ENCODE measurements at regions not wholly inside any gene's neighbourhood (a gene's known extent, or its start where the extent isn't known, plus 50 kb on each side); places are given as distances from the start of the nearest gene placed in this dataset.

- Histone ChIP-seq H4K91ac (ENCODE audit: insufficient read depth, low read depth, low read length) (no peak overlapping the region), H2BK5ac (ENCODE audit: low read depth, low read length, poor library complexity, severe bottlenecking) (no peak overlapping the region), H3K4ac (ENCODE audit: low read depth, low read length) (no peak overlapping the region), H2BK20ac (ENCODE audit: low read depth, low read length) (no peak overlapping the region), H3K56ac (ENCODE audit: extremely low read depth, insufficient read depth, low read length) (no peak overlapping the region), H3K14ac (replicated peaks; ENCODE audit: low read depth, low read length) (no peak overlapping the region), H3K36me3 (ENCODE audit: control insufficient read depth, insufficient read depth, low read length) (no peaks in the 10 kb centered on the region), H4K20me1 (ENCODE audit: insufficient read depth, low read length) (no peaks in the 10 kb centered on the region), H3K23ac (ENCODE audit: low read depth, low read length) (no peak overlapping the region), H2AK9ac (replicated peaks; ENCODE audit: low read depth, low read length, poor library complexity) (no peak overlapping the region), H3K4me3 (ENCODE audit: insufficient read depth, low read depth, low read length) (no peak overlapping the region), H3K27ac (ENCODE audit: insufficient read depth, low read length) (no peak overlapping the region), H3K79me1 (ENCODE audit: low read depth in 1 of 2, low read length in 2 of 2) (no peaks in the 10 kb centered on the region), H3K9me1 (ENCODE audit: insufficient read depth, low read length) (no peaks in the 10 kb centered on the region), H3K4me2 (ENCODE audit: low read depth, low read length) (no peak overlapping the region), H2BK15ac (ENCODE audit: low read depth, low read length) (no peak overlapping the region), H2BK120ac (ENCODE audit: low read depth, low read length) (no peak overlapping the region), H3K9me3 (ENCODE audit: control insufficient read depth, insufficient read depth, low read length) (no peaks in the 10 kb centered on the region; the same call in 1 of the 2 replicates), H3K9ac (ENCODE audit: low read depth, low read length) (no peak overlapping the region), H3K4me1 (ENCODE audit: control insufficient read depth, insufficient read depth, low read length) (no peaks in the 10 kb centered on the region), H2AK5ac (ENCODE audit: low read depth, low read length) (no peak overlapping the region), H3K27me3 (ENCODE audit: control insufficient read depth, insufficient read depth, low read length) (no peaks in the 10 kb centered on the region), H2AFZ (replicated peaks; ENCODE audit: low read length, poor library complexity) (no peak overlapping the region), H3K18ac (ENCODE audit: low read depth, low read length) (no peak overlapping the region), H4K5ac (ENCODE audit: low read depth, low read length) (no peak overlapping the region), H4K8ac (ENCODE audit: low read depth in 2 of 2, low read length in 2 of 2) (no peak overlapping the region)
- TF ChIP-seq FOS (IDR thresholded peaks at IDR 0.05; ENCODE audit: low read depth, low read length) (no peak), MAZ (IDR thresholded peaks at IDR 0.05; ENCODE audit: borderline replicate concordance, low read depth, low read length) (no peak), MXI1 (IDR thresholded peaks at IDR 0.05; ENCODE audit: borderline replicate concordance, low read depth, low read length) (no peak), RCOR1 (IDR thresholded peaks at IDR 0.05; ENCODE audit: insufficient replicate concordance, low read length) (no peak), CTCF (conservative IDR thresholded peaks at IDR 0.05; ENCODE audit: low read depth, low read length) (no peak), CHD1 (IDR thresholded peaks at IDR 0.05; ENCODE audit: low read depth, low read length) (no peak), RAD21 (IDR thresholded peaks at IDR 0.05; ENCODE audit: low read length) (no peak)
- TF ChIP-seq, protein P1, sequence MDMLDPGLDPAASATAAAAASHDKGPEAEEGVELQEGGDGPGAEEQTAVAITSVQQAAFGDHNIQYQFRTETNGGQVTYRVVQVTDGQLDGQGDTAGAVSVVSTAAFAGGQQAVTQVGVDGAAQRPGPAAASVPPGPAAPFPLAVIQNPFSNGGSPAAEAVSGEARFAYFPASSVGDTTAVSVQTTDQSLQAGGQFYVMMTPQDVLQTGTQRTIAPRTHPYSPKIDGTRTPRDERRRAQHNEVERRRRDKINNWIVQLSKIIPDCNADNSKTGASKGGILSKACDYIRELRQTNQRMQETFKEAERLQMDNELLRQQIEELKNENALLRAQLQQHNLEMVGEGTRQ (IDR thresholded peaks at IDR 0.05; ENCODE audit: low read depth, low read length): no peak
- BruUV-seq (replicated peaks): no TSS peak
- dilution Hi-C loops (cut with HindIII; ENCODE audit: low sequenced_read_pairs, unreplicated experiment): no loop called here
- ChIA-PET POLR2A (ENCODE audit: unreplicated experiment) (no interaction called here), CTCF (no interaction called here)
- intact Hi-C loops (cut with micrococcal nuclease): no loop called here
- no CpG with 5 or more reads among the region's 4 CpGs for WGBS, 2 experiments (ENCODE audit: extremely low coverage in 2 of 2, insufficient read length in 1 of 2)
- no peak for ATAC-seq (ENCODE audit: low read depth)
- DNase-seq: no peak
- in situ Hi-C loops (cut with MboI; ENCODE audit: low sequenced_read_pairs): no loop called here
Measured at GRCh38 chr7:67429735-67430134, 433.1 kb downstream of the TYW1 start.

Measured in IMR-90 (cell line).